Ishikawa (cell line): ENCODE measurements at regions not wholly inside any gene's neighbourhood (a gene's known extent, or its start where the extent isn't known, plus 50 kb on each side); places are given as distances from the start of the nearest gene placed in this dataset.

Experiments
- CEBPB ChIP-seq: IDR thresholded peaks from 2 replicates; pipeline ENCODE4 v1.6.1; 2012
- CREB1 ChIP-seq: IDR thresholded peaks from 2 replicates; pipeline ENCODE4 v1.6.1; 2012; ENCODE audit warnings: low read depth
- EGR1 ChIP-seq: IDR thresholded peaks from 2 replicates; pipeline ENCODE4 v1.6.1; 2012
- EP300 ChIP-seq: IDR thresholded peaks from 2 replicates; pipeline ENCODE4 v1.6.1; 2012; ENCODE audit warnings: borderline replicate concordance
- FOXM1 ChIP-seq: IDR thresholded peaks from 2 replicates; pipeline ENCODE4 v1.6.1; 2012; ENCODE audit warnings: low read depth, borderline replicate concordance
- NFIC ChIP-seq: IDR thresholded peaks from 2 replicates; pipeline ENCODE4 v1.6.1; 2012
- RAD21 ChIP-seq: IDR thresholded peaks from 2 replicates; pipeline ENCODE4 v1.6.1; 2012; ENCODE audit warnings: low read depth
- TAF1 ChIP-seq: IDR thresholded peaks from 2 replicates; pipeline ENCODE4 v1.6.1; 2012; ENCODE audit warnings: low read depth, mild to moderate bottlenecking
- TCF12 ChIP-seq: IDR thresholded peaks from 2 replicates; pipeline ENCODE4 v1.6.1; 2012; ENCODE audit warnings: low read depth
- TEAD4 ChIP-seq: IDR thresholded peaks from 2 replicates; pipeline ENCODE4 v1.6.1; 2012
- YY1 ChIP-seq: IDR thresholded peaks from 2 replicates; pipeline ENCODE4 v1.6.1; 2012; ENCODE audit warnings: low read depth
- ZBTB7A ChIP-seq: IDR thresholded peaks from 2 replicates; pipeline ENCODE4 v1.6.1; 2012; ENCODE audit warnings: low read depth
- TF ChIP-seq, protein P1 (sequence below): IDR thresholded peaks from 2 replicates; pipeline ENCODE4 v1.6.1; 2012
- TF ChIP-seq, protein P2 (sequence below): IDR thresholded peaks from 2 replicates; pipeline ENCODE4 v1.6.1; 2012
- TF ChIP-seq, protein P3 (sequence below): IDR thresholded peaks from 2 replicates; pipeline ENCODE4 v1.6.1; 2012; ENCODE audit warnings: low read depth, mild to moderate bottlenecking

DNA sequence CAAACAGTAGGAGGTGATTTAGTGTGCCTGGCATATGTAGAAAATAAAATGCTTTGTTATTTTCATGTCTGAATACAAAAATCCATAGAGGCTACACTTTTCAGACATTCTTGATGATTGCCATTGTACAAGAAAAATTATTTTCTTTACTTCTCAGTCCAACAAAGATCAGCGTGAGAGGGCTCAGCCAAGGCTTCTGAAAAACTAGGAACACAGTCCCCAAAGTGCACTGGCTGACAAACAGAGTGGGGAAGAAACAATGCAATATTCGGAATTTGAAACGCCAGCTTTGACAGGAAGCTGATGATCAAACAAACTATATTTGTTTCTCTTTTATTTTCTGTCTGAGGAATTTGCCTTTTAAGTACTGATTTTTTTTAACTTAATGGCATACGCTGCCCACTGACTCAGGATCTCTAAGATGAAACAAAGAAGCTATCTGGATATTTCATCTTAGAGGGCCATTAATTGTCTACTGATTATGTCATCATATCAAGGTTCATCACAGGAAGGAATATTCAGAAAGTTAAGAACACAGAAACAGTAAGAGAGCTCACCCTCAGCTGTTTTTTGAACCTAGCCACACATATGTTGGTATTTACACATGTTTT is 197.0 kb upstream of the INHBA start:
- no peak for TF ChIP-seq ZBTB7A
- TF ChIP-seq, protein P1, sequence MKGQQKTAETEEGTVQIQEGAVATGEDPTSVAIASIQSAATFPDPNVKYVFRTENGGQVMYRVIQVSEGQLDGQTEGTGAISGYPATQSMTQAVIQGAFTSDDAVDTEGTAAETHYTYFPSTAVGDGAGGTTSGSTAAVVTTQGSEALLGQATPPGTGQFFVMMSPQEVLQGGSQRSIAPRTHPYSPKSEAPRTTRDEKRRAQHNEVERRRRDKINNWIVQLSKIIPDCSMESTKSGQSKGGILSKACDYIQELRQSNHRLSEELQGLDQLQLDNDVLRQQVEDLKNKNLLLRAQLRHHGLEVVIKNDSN: no peak
- no peak for TF ChIP-seq EGR1
- no peak for TF ChIP-seq TAF1
- no peak for TF ChIP-seq NFIC
- no peak for TF ChIP-seq CEBPB
- no peak for TF ChIP-seq TEAD4
- TF ChIP-seq YY1: no peak
- TF ChIP-seq RAD21: no peak
- TF ChIP-seq TCF12: no peak
- no peak for TF ChIP-seq EP300
- no peak for TF ChIP-seq FOXM1
- TF ChIP-seq CREB1: no peak
- TF ChIP-seq, protein P2, sequence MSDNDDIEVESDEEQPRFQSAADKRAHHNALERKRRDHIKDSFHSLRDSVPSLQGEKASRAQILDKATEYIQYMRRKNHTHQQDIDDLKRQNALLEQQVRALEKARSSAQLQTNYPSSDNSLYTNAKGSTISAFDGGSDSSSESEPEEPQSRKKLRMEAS: no peak
- TF ChIP-seq, protein P3, sequence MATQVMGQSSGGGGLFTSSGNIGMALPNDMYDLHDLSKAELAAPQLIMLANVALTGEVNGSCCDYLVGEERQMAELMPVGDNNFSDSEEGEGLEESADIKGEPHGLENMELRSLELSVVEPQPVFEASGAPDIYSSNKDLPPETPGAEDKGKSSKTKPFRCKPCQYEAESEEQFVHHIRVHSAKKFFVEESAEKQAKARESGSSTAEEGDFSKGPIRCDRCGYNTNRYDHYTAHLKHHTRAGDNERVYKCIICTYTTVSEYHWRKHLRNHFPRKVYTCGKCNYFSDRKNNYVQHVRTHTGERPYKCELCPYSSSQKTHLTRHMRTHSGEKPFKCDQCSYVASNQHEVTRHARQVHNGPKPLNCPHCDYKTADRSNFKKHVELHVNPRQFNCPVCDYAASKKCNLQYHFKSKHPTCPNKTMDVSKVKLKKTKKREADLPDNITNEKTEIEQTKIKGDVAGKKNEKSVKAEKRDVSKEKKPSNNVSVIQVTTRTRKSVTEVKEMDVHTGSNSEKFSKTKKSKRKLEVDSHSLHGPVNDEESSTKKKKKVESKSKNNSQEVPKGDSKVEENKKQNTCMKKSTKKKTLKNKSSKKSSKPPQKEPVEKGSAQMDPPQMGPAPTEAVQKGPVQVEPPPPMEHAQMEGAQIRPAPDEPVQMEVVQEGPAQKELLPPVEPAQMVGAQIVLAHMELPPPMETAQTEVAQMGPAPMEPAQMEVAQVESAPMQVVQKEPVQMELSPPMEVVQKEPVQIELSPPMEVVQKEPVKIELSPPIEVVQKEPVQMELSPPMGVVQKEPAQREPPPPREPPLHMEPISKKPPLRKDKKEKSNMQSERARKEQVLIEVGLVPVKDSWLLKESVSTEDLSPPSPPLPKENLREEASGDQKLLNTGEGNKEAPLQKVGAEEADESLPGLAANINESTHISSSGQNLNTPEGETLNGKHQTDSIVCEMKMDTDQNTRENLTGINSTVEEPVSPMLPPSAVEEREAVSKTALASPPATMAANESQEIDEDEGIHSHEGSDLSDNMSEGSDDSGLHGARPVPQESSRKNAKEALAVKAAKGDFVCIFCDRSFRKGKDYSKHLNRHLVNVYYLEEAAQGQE: no peak

DNA sequence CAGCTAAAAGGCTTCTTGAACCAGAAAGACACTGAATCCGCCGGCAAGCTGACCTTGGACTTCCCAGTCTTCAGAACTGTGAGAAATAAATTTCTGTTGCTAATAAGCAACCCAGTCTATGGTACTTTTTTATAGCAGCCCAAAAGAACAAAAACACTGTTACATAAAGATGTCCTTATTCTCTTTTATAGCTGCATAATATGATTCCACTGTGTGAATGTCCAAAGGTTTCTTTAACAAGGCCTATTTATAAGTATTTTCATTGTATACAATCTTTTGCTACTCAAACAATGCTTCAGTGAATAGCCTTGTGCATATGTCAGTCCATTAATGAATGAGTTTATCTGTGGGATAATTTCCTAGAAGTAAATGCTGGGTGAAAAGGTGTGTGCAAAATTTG is 190.8 kb upstream of the INHBA start:
- no peak for TF ChIP-seq TCF12
- TF ChIP-seq, protein P1: no peak
- TF ChIP-seq EGR1: no peak
- TF ChIP-seq RAD21: no peak

DNA sequence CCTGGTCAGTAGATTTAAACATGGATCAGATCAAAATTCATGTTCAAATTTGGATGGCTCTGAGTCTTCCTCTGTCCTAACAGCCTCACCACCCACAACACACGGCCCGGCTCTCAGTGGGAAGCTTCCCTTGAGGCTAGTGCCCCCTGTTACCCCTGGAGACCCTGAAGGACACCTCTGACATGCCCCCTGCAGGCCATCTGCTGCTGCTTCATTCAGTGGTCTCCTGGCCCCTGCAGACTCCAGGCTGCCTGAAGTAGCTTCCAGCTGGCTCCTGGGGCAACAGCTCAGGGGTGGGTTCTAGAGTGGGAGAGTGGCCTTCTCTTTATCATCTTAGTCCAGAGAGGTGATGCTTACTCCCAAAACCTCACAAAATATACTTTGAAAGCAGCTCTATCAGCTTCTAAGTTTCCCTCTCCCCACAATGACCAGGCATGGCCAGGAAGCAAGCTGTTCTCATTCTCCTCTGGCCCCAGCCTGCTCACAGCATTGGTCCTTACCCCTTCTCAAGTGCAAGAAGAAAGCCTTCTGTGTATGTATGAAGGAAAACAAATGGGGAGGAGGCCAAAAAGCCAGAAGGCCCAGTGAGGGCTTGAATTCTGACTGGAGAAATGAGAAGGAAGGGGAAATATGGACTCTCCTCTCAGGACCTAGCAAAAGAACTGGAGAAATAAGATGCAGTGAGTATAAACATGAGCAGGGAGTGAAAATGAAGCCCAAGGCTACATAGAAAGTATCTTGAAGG is 189.6 kb upstream of the INHBA start:
- TF ChIP-seq CREB1 (no peak), YY1 (no peak), TCF12 (no peak), FOXM1 (no peak), NFIC (no peak), CEBPB (no peak), RAD21 (no peak), TAF1 (no peak), EGR1 (no peak)
- TF ChIP-seq, protein P1: no peak

DNA sequence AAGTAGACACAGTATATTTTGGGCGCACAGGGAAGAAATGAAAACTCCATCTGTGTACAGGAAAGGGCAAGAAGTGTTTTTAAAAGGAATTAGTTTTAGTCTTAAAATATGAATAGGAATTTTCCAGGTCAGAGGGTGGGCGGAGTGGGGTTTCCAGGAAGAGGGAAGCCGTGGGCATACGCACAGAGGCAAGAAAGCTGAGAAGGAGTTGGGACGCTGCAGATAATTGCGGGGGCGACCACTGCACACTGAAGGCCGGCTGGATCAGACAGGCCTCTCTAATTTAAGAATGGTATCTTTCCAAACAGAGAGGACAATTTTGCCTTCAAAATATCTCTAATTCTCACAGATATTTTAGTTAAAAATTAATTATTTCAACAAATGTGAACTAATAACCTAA is 189.1 kb upstream of the INHBA start:
- no peak for TF ChIP-seq CREB1
- TF ChIP-seq ZBTB7A: no peak
- TF ChIP-seq EP300: no peak
- TF ChIP-seq, protein P1: no peak
- TF ChIP-seq, protein P2: no peak
- no peak for TF ChIP-seq NFIC
- TF ChIP-seq TCF12: no peak
- TF ChIP-seq EGR1: no peak
- TF ChIP-seq, protein P3: no peak

DNA sequence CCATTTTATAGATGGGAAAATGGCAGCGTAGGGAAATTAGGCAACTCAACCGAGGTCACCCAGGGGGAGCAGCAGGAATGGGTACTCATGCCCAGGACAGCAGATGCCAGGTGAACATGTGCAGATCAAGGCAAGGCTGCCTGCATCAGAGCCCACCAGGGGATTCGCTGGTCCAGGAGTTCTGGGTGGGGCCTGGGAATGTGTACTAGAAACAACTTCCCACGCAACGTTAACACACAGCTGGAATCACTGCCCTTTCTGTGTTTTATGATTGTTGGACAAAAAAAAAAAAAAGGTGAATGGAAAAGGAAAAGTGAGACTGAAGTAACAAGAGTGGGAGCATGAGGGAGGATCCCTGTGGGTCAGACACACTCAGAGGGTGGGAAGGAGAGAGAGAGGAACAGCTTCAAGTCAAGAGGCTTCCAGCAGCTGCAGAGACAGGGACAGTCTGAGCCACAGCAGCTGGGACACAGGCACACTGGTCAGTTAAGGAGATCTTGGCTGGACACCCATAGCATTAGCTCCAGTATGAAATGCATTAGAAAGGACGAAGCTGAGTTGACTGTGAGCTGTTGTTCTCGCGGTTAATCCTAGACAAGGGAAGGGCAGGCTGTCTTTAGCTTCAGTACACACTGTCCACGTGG is 187.9 kb upstream of the INHBA start:
- no peak for TF ChIP-seq CREB1
- TF ChIP-seq NFIC: no peak
- no peak for TF ChIP-seq CEBPB
- no peak for TF ChIP-seq TAF1
- TF ChIP-seq, protein P3: no peak
- no peak for TF ChIP-seq EP300
- TF ChIP-seq YY1: no peak
- TF ChIP-seq TCF12: no peak
- no peak for TF ChIP-seq TEAD4
- no peak for TF ChIP-seq RAD21
- TF ChIP-seq ZBTB7A: no peak
- no peak for TF ChIP-seq FOXM1
- TF ChIP-seq, protein P2: no peak
- TF ChIP-seq EGR1: no peak
- TF ChIP-seq, protein P1: no peak
